ENCODE measurements at regions not wholly inside any gene's neighbourhood (a gene's known extent, or its start where the extent isn't known, plus 50 kb on each side); places are given as distances from the start of the nearest gene placed in this dataset.
"Not testable (repeated sequence)": the region's sequence is repeated elsewhere in the genome, so short reads cannot be mapped to it uniquely, and the experiment has no call there.

- Mint-ChIP-seq H3K36me3 (ENCODE audit: low read depth) (no peaks in the 10 kb centered on the region), H3K27me3 (peaks cover 7% of the 10 kb centered on the region), H3K4me1 (no peaks in the 10 kb centered on the region), H3K4me3 (no peak overlapping the region), H3K9me3 (peaks cover 7% of the 10 kb centered on the region), H3K27ac (no peak overlapping the region)
- ATAC-seq (ENCODE audit: low read depth) (no peak), DNase-seq (no peak)
- intact Hi-C loops (cut with micrococcal nuclease): no loop called here
- CTCF ChIA-PET: no interaction called here
- TF ChIP-seq, protein P1, sequence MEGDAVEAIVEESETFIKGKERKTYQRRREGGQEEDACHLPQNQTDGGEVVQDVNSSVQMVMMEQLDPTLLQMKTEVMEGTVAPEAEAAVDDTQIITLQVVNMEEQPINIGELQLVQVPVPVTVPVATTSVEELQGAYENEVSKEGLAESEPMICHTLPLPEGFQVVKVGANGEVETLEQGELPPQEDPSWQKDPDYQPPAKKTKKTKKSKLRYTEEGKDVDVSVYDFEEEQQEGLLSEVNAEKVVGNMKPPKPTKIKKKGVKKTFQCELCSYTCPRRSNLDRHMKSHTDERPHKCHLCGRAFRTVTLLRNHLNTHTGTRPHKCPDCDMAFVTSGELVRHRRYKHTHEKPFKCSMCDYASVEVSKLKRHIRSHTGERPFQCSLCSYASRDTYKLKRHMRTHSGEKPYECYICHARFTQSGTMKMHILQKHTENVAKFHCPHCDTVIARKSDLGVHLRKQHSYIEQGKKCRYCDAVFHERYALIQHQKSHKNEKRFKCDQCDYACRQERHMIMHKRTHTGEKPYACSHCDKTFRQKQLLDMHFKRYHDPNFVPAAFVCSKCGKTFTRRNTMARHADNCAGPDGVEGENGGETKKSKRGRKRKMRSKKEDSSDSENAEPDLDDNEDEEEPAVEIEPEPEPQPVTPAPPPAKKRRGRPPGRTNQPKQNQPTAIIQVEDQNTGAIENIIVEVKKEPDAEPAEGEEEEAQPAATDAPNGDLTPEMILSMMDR (IDR thresholded peaks at IDR 0.05): no peak
- POLR2A ChIA-PET: no interaction called here
Measured at GRCh38 chr12:75862692-75863471, 168.7 kb downstream of the PHLDA1 start.

GRCh38 chr12:75859868-75860267, 171.7 kb downstream of the PHLDA1 start:
- Mint-ChIP-seq H3K4me3 (no peak overlapping the region), H3K4me1 (no peaks in the 10 kb centered on the region), H3K9me3 (no peaks in the 10 kb centered on the region), H3K36me3 (ENCODE audit: low read depth) (no peaks in the 10 kb centered on the region), H3K27me3 (peaks cover 5% of the 10 kb centered on the region), H3K27ac (no peak overlapping the region)
- intact Hi-C loops (cut with micrococcal nuclease): no loop called here
- ChIA-PET CTCF (no interaction called here), POLR2A (interaction anchor here (0.6 kb wide), 1 partner anchor 33 kb away, joined by 4 read pairs; no protein-coding TSS in a partner anchor)
- DNase-seq (no peak), ATAC-seq (ENCODE audit: low read depth) (no peak)
- TF ChIP-seq, protein P1 (IDR thresholded peaks at IDR 0.05): no peak

DNA sequence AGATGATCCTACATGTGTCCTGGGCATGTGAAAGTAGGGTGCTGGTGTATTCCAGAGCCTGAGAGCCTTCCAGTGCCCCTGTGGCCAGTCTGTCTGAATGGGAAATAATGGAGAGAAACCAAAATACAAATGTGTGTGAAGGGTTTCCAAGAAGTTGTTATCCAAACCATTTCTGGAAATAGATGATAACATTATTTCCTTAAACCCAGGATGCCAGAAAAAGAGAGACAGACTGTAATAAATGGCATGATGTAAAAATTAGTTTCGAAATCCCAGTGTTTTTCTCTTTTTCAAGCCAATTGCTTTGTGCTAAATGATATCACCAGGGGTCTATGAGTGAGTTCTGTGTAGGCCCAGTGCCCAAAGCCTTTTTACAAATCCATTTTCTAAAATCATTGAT, 175.3 kb downstream of the PHLDA1 start:
- TF ChIP-seq, protein P1 (IDR thresholded peaks at IDR 0.05): no peak
- peaks cover 12% of the 10 kb centered on the region for H3K27me3 Mint-ChIP-seq
- no peak for DNase-seq
- ATAC-seq (ENCODE audit: low read depth): no peak
- H3K4me1 Mint-ChIP-seq: peaks cover 5% of the 10 kb centered on the region
- intact Hi-C loops (cut with micrococcal nuclease): no loop called here
- no peaks in the 10 kb centered on the region for H3K36me3 Mint-ChIP-seq (ENCODE audit: low read depth)
- CTCF ChIA-PET: no interaction called here
- no peak overlapping the region for H3K4me3 Mint-ChIP-seq
- POLR2A ChIA-PET: no interaction called here
- H3K9me3 Mint-ChIP-seq: no peaks in the 10 kb centered on the region
- H3K27ac Mint-ChIP-seq: no peak overlapping the region

GRCh38 chr12:75855360-75855759, 176.2 kb downstream of the PHLDA1 start:
- Mint-ChIP-seq H3K4me1 (peaks cover 5% of the 10 kb centered on the region), H3K36me3 (ENCODE audit: low read depth) (no peaks in the 10 kb centered on the region), H3K9me3 (no peaks in the 10 kb centered on the region), H3K27ac (no peak overlapping the region), H3K27me3 (peaks cover 14% of the 10 kb centered on the region), H3K4me3 (no peak overlapping the region)
- CTCF ChIA-PET: no interaction called here
- intact Hi-C loops (cut with micrococcal nuclease): no loop called here
- POLR2A ChIA-PET: no interaction called here
- no peak for ATAC-seq (ENCODE audit: low read depth)
- DNase-seq: no peak
- TF ChIP-seq, protein P1 (IDR thresholded peaks at IDR 0.05): no peak

GRCh38 chr12:75854681-75855309, 176.8 kb downstream of the PHLDA1 start:
- no peak for DNase-seq
- Mint-ChIP-seq H3K9me3 (no peaks in the 10 kb centered on the region), H3K4me3 (no peak overlapping the region), H3K27ac (no peak overlapping the region), H3K4me1 (peaks cover 5% of the 10 kb centered on the region), H3K27me3 (peaks cover 14% of the 10 kb centered on the region), H3K36me3 (ENCODE audit: low read depth) (no peaks in the 10 kb centered on the region)
- TF ChIP-seq, protein P1 (IDR thresholded peaks at IDR 0.05): no peak
- POLR2A ChIA-PET: no interaction called here
- ATAC-seq (ENCODE audit: low read depth): no peak
- CTCF ChIA-PET: no interaction called here
- intact Hi-C loops (cut with micrococcal nuclease): no loop called here

DNA sequence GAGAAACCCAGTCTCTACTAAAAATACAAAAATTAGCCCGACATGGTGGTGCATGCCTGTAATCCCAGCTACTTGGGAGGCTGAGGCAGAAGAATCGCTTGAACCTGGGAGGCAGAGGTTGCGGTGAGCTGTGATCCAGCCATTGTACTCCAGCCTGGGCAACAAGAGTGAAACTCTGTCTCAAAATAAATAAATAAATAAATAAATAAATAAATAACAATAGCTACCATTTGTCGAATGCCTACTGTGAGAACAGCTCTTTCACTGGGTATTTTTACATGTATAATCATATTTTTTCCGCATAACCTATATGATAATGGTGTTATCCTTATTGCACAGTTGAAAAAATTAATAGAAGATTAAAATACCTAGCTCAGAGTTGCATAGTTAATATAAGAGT, 177.4 kb downstream of the PHLDA1 start:
- intact Hi-C loops (cut with micrococcal nuclease); CTCF ChIA-PET; H3K9me3 Mint-ChIP-seq; H3K4me3 Mint-ChIP-seq; H3K27ac Mint-ChIP-seq; DNase-seq; H3K4me1 Mint-ChIP-seq; POLR2A ChIA-PET; ATAC-seq (ENCODE audit: low read depth); H3K36me3 Mint-ChIP-seq (ENCODE audit: low read depth): not testable (repeated sequence)
- peaks cover 14% of the 10 kb centered on the region for H3K27me3 Mint-ChIP-seq
